ENCODE measurements at regions not wholly inside any gene's neighbourhood (a gene's known extent, or its start where the extent isn't known, plus 50 kb on each side); places are given as distances from the start of the nearest gene placed in this dataset.

GRCh38 chr15:79617071-79617470, 184.9 kb downstream of the MINAR1 start:
- TF ChIP-seq SIN3A (IDR thresholded peaks at IDR 0.05; ENCODE audit: borderline replicate concordance, low read depth, low read length): no peak
- no peak for TF ChIP-seq REST (IDR thresholded peaks at IDR 0.05; ENCODE audit: low read depth, low read length)
- no peak for TF ChIP-seq RXRA (IDR thresholded peaks at IDR 0.05; ENCODE audit: borderline replicate concordance, low read depth)
- no peak for TF ChIP-seq RCOR1 (IDR thresholded peaks at IDR 0.05; ENCODE audit: low read length)
- TF ChIP-seq ZBTB33 (IDR thresholded peaks at IDR 0.05; ENCODE audit: borderline replicate concordance, low read depth): no peak
- no peak for TF ChIP-seq MAX (IDR thresholded peaks at IDR 0.05; ENCODE audit: low read depth)
- TF ChIP-seq CTCF (IDR thresholded peaks at IDR 0.05): no peak
- TF ChIP-seq TAF1 (IDR thresholded peaks at IDR 0.05; ENCODE audit: borderline replicate concordance, low read depth, low read length): no peak
- TF ChIP-seq EP300 (IDR thresholded peaks at IDR 0.05; ENCODE audit: borderline replicate concordance in 1 of 2, low read depth in 1 of 2, low read length in 1 of 2): no peak
- no peak for TF ChIP-seq EZH2phosphoT487 (IDR thresholded peaks at IDR 0.05; ENCODE audit: borderline replicate concordance, low read depth)
- no peak for TF ChIP-seq GABPA (IDR thresholded peaks at IDR 0.05; ENCODE audit: low read depth)
